GM12878 (cell line): ENCODE measurements at regions not wholly inside any gene's neighbourhood (a gene's known extent, or its start where the extent isn't known, plus 50 kb on each side); places are given as distances from the start of the nearest gene placed in this dataset.

Experiments
- ATAC-seq: fragments of 200-7000 bp; cut with Tn5 transposase; 3 replicates; pipeline ENCODE4 v1.9.1; 2020; ENCODE audit warnings: mild to moderate bottlenecking, moderate library complexity
- BruUV-seq: library from RNA; stranded (reverse); fragments of 400-500 nt; replicated peaks from 2 replicates; lab custom pipeline; 2021; lab: Mats Ljungman, UMichigan
- CTCF ChIA-PET: fragments of 300-600 bp; sonication (Branson Sonifier 250); formaldehyde crosslinking; extraction: SDS; loops from one replicate; lab custom pipeline; 2021; ENCODE audit warnings: inconsistent platforms; lab: Yijun Ruan, JAX
- POLR2A ChIA-PET: fragments of 350-600 bp; formaldehyde crosslinking; extraction: SDS; loops from one replicate; lab custom pipeline; 2021; ENCODE audit warnings: inconsistent platforms; lab: Charles Lee
- RAD21 ChIA-PET: fragments of 300-600 bp; sonication (Branson Sonifier 250); formaldehyde crosslinking; loops from one replicate; lab custom pipeline; 2023; ENCODE audit warnings: antibody characterized with exemption; ENCODE audit not compliant: unreplicated experiment; lab: Charles Lee
- SMC1A ChIA-PET: fragments of 300-600 bp; sonication (Branson Sonifier 250); formaldehyde crosslinking; loops from one replicate; lab custom pipeline; 2023; ENCODE audit not compliant: unreplicated experiment, uncharacterized antibody; lab: Charles Lee
- DNase-seq: peaks from one replicate; pipeline ENCODE4 v3.0.0-alpha.2; 2011; ENCODE audit warnings: low read depth, low spot score
- FAIRE-seq: peaks from 3 replicates; lab custom pipeline; 2011; peaks lifted over from hg19 to GRCh38; lab: Jason Lieb, UNC
- H2AFZ ChIP-seq: 2 replicates; pipeline ENCODE4 v1.6.0; 2011; ENCODE audit warnings: low read depth, low read length, control low read depth; ENCODE audit not compliant: control insufficient read depth
- H3K27ac ChIP-seq: 2 replicates; pipeline ENCODE4 v1.5.1; 2011; ENCODE audit warnings: control low read depth; ENCODE audit not compliant: control insufficient read depth, insufficient read depth
- H3K27me3 ChIP-seq, 2 experiments: replicated peaks in 1 of 2; 2 replicates each; pipeline versions ENCODE4 v1.6.0 to v1.6.1; 2011; ENCODE audit warnings: low read length in 1 of 2; ENCODE audit not compliant: control insufficient read depth in 2 of 2, insufficient read depth in 2 of 2
- H3K36me3 ChIP-seq, 2 experiments: 2 replicates each; pipeline ENCODE4 v1.5.1; 2011; ENCODE audit warnings: low read length in 1 of 2; ENCODE audit not compliant: control insufficient read depth in 2 of 2, insufficient read depth in 2 of 2
- H3K4me1 ChIP-seq: 2 replicates; pipeline ENCODE4 v1.6.1; 2011; ENCODE audit warnings: mild to moderate bottlenecking, low read length, moderate library complexity, mixed read lengths; ENCODE audit not compliant: control insufficient read depth, insufficient read depth
- H3K4me2 ChIP-seq: 2 replicates; pipeline ENCODE4 v1.6.0; 2011; ENCODE audit warnings: control low read depth; ENCODE audit not compliant: control insufficient read depth, insufficient read depth
- H3K4me3 ChIP-seq: fragments of 200-600 bp; sonication (generic); 2 replicates; pipeline ENCODE4 v1.5.1; 2016
- H3K79me2 ChIP-seq: 2 replicates; pipeline ENCODE4 v1.6.0; 2011; ENCODE audit warnings: low read length; ENCODE audit not compliant: control insufficient read depth, insufficient read depth
- H3K9ac ChIP-seq: 2 replicates; pipeline ENCODE4 v1.8.0; 2011; ENCODE audit warnings: low read length, control low read depth, mixed read lengths; ENCODE audit not compliant: control insufficient read depth, insufficient read depth
- H3K9me3 ChIP-seq: replicated peaks from 3 replicates; pipeline ENCODE4 v1.5.1; 2011; ENCODE audit warnings: mild to moderate bottlenecking, low read length; ENCODE audit not compliant: control insufficient read depth, insufficient read depth
- H4K20me1 ChIP-seq: 2 replicates; pipeline ENCODE4 v1.6.0; 2011; ENCODE audit not compliant: control insufficient read depth, insufficient read depth
- BCL3 ChIP-seq: IDR thresholded peaks from 2 replicates; pipeline ENCODE4 v1.6.1; 2011; ENCODE audit warnings: borderline replicate concordance, low read depth, mild to moderate bottlenecking, moderate library complexity, low read length; ENCODE audit not compliant: insufficient read depth, poor library complexity, severe bottlenecking
- CTCF ChIP-seq, 3 experiments: IDR thresholded peaks in 2 of 3; conservative IDR thresholded peaks in 1 of 3; 2 replicates each; pipeline ENCODE4 v1.5.1; 2011; ENCODE audit warnings: low read depth in 3 of 3, low read length in 3 of 3, mild to moderate bottlenecking in 3 of 3, control low read depth in 2 of 3, moderate library complexity in 2 of 3, inconsistent platforms in 1 of 3, mixed read lengths in 1 of 3; ENCODE audit not compliant: control insufficient read depth in 2 of 3, insufficient read depth in 1 of 3; ENCODE audit errors: extremely low read depth in 1 of 3
- E2F4 ChIP-seq: IDR thresholded peaks from 2 replicates; pipeline ENCODE4 v1.6.1; 2012; ENCODE audit warnings: low read depth, low read length, improper control_type of control experiment
- KLF5 ChIP-seq: fragments of 450-650 bp; IDR thresholded peaks from 2 replicates; pipeline ENCODE4 v1.6.1; 2014; ENCODE audit warnings: mild to moderate bottlenecking; ENCODE audit not compliant: partially characterized antibody
- MTA3 ChIP-seq: IDR thresholded peaks from 2 replicates; pipeline ENCODE4 v1.6.1; 2012; ENCODE audit warnings: low read length, inconsistent platforms, borderline replicate concordance
- NFYB ChIP-seq: IDR thresholded peaks from 2 replicates; pipeline ENCODE4 v1.6.1; 2011; ENCODE audit warnings: low read depth, mild to moderate bottlenecking, low read length, improper control_type of control experiment, moderate library complexity; ENCODE audit not compliant: insufficient read depth
- POLR2AphosphoS2 ChIP-seq: IDR thresholded peaks from 2 replicates; pipeline ENCODE4 v1.6.1; 2011; ENCODE audit warnings: low read depth, mild to moderate bottlenecking, low read length, improper control_type of control experiment, moderate library complexity
- WRNIP1 ChIP-seq: IDR thresholded peaks from 2 replicates; pipeline ENCODE4 v1.6.1; 2011; ENCODE audit warnings: low read depth, low read length, improper control_type of control experiment, borderline replicate concordance
- WGBS: methylation state at CpG from one replicate; pipeline ENCODE4 v1.1.6; 2016; ENCODE audit warnings: low lambda C conversion rate; ENCODE audit not compliant: insufficient replicate concordance, insufficient coverage; ENCODE audit errors: missing lambda C conversion rate; 5-methylcytosine and 5-hydroxymethylcytosine counted together
- in situ Hi-C: fragments of 300-500 bp; cut with MboI; formaldehyde crosslinking; loops from 9 replicates; pipeline ENCODE4 v1.14.3; 2018; ENCODE audit warnings: mixed read lengths
- intact Hi-C: fragments of 100-400 bp; cut with micrococcal nuclease; formaldehyde crosslinking; loops from one replicate; pipeline ENCODE4 v1.14.2; 2022; ENCODE audit not compliant: unreplicated experiment

- no peak overlapping the region for H3K4me3 ChIP-seq
- RAD21 ChIA-PET: no interaction called here
- no peak overlapping the region for H2AFZ ChIP-seq
- WGBS: 47% methylated on average over 8 of the region's 8 CpGs
- H3K27ac ChIP-seq: no peak overlapping the region
- intact Hi-C loops: no loop called here
- DNase-seq: no peak
- H3K27me3 ChIP-seq: no peaks in the 10 kb centered on the region
- TF ChIP-seq MTA3 (no peak), WRNIP1 (no peak), BCL3 (no peak), E2F4 (no peak), NFYB (no peak), KLF5 (no peak), POLR2AphosphoS2 (no peak), CTCF (IDR thresholded peaks at IDR 0.05 in 2 of 3, conservative IDR thresholded peaks at IDR 0.05 in 1 of 3; ENCODE audit: control insufficient read depth in 2 of 3, extremely low read depth in 1 of 3, insufficient read depth in 1 of 3, low read depth in 3 of 3, low read length in 3 of 3) (peak in 2 of 3 experiments; percentile 26 to 31; a peak in 2 of 6 replicates)
- TF ChIP-seq, all 136 proteins: peak for 1
- BruUV-seq: no TSS peak
- H3K9me3 ChIP-seq: no peaks in the 10 kb centered on the region
- in situ Hi-C loops: no loop called here
- SMC1A ChIA-PET: no interaction called here
- ATAC-seq (no peak; the same call in 2 of the 3 replicates), FAIRE-seq (no peak)
- no peaks in the 10 kb centered on the region for H3K4me1 ChIP-seq
- POLR2A ChIA-PET: no interaction called here
- no peak overlapping the region for H3K9ac ChIP-seq
- CTCF ChIA-PET: no interaction called here
- no peaks in the 10 kb centered on the region for H3K36me3 ChIP-seq
- H4K20me1 ChIP-seq: no peaks in the 10 kb centered on the region
- H3K4me2 ChIP-seq: no peak overlapping the region
- H3K79me2 ChIP-seq: no peaks in the 10 kb centered on the region
Measured at GRCh38 chr16:80317599-80318037, 223.2 kb upstream of the DYNLRB2 start.
